EL (cell line): ENCODE measurements at regions not wholly inside any gene's neighbourhood (a gene's known extent, or its start where the extent isn't known, plus 50 kb on each side); places are given as distances from the start of the nearest gene placed in this dataset.
"Not testable (repeated sequence)": the region's sequence is repeated elsewhere in the genome, so short reads cannot be mapped to it uniquely, and the experiment has no call there.

ENCODE experiments used
- DNase-seq: peaks from one replicate; pipeline ENCODE4 v3.0.0-alpha.2; 2016

GRCh38 chr1:81317191-81317590 lies 483.5 kb upstream of the ADGRL2 start:
- DNase-seq: no peak

- DNase-seq: no peak
These were observed 486.1 kb upstream of the ADGRL2 start for GRCh38 chr1:81314513-81315233.

GRCh38 chr1:81313289-81313688 lies 487.4 kb upstream of the ADGRL2 start:
- DNase-seq: no peak

- no peak for DNase-seq
These were observed 488.4 kb upstream of the ADGRL2 start for GRCh38 chr1:81312272-81312754.

- no peak for DNase-seq
These were observed 490.5 kb upstream of the ADGRL2 start for GRCh38 chr1:81310250-81310649.

GRCh38 chr1:81308191-81308590 lies 492.5 kb upstream of the ADGRL2 start:
- DNase-seq: no peak

- no peak for DNase-seq
These were observed 492.9 kb upstream of the ADGRL2 start for GRCh38 chr1:81307786-81308185.

- peak; percentile 36 for DNase-seq
These were observed 494.7 kb upstream of the ADGRL2 start for GRCh38 chr1:81305997-81306452.

GRCh38 chr1:81304187-81304586 lies 496.5 kb upstream of the ADGRL2 start:
- DNase-seq: peak; percentile 73

- DNase-seq: no peak
These were observed 500.8 kb upstream of the ADGRL2 start for GRCh38 chr1:81299892-81300291.

- DNase-seq: no peak
These were observed 502.5 kb upstream of the ADGRL2 start for GRCh38 chr1:81298266-81298665.

- DNase-seq: peak; percentile 3
These were observed 504.1 kb upstream of the ADGRL2 start for GRCh38 chr1:81296601-81297000.

GRCh38 chr1:81290326-81290725 lies 510.4 kb upstream of the ADGRL2 start:
- no peak for DNase-seq

GRCh38 chr1:81288689-81289088 lies 512.0 kb upstream of the ADGRL2 start:
- no peak for DNase-seq

- no peak for DNase-seq
These were observed 513.2 kb upstream of the ADGRL2 start for GRCh38 chr1:81287411-81288080.

- no peak for DNase-seq
These were observed 530.7 kb upstream of the ADGRL2 start for GRCh38 chr1:81270051-81270450.

GRCh38 chr1:81264976-81265375 lies 535.8 kb upstream of the ADGRL2 start:
- no peak for DNase-seq

GRCh38 chr1:81259625-81260411 lies 540.9 kb upstream of the ADGRL2 start:
- DNase-seq: no peak

- peak; percentile 3 for DNase-seq
These were observed 546.2 kb upstream of the ADGRL2 start for GRCh38 chr1:81254560-81254959.

- no peak for DNase-seq
These were observed 546.7 kb upstream of the ADGRL2 start for GRCh38 chr1:81254068-81254467.

GRCh38 chr1:81252471-81253151 lies 548.1 kb upstream of the ADGRL2 start:
- DNase-seq: no peak

GRCh38 chr1:81250825-81251224 lies 549.9 kb upstream of the ADGRL2 start:
- DNase-seq: not testable (repeated sequence)
